ENCODE measurements at regions not wholly inside any gene's neighbourhood (a gene's known extent, or its start where the extent isn't known, plus 50 kb on each side); places are given as distances from the start of the nearest gene placed in this dataset.

- TF ChIP-seq POLR2A (IDR thresholded peaks at IDR 0.05; ENCODE audit: low read length) (no peak), GATA1 (IDR thresholded peaks at IDR 0.05; ENCODE audit: low read depth, low read length) (no peak)
These were observed 100.8 kb upstream of the B3GAT1 start for GRCh38 chr11:134512571-134513538.
